Iris pigment epithelial cell (primary cell): ENCODE measurements at regions not wholly inside any gene's neighbourhood (a gene's known extent, or its start where the extent isn't known, plus 50 kb on each side); places are given as distances from the start of the nearest gene placed in this dataset.
"Not testable (repeated sequence)": the region's sequence is repeated elsewhere in the genome, so short reads cannot be mapped to it uniquely, and the experiment has no call there.

Experiments used
- DNase-seq: peaks from one replicate; pipeline ENCODE4 v3.0.0-alpha.2; 2011; ENCODE audit warnings: low read depth

DNA sequence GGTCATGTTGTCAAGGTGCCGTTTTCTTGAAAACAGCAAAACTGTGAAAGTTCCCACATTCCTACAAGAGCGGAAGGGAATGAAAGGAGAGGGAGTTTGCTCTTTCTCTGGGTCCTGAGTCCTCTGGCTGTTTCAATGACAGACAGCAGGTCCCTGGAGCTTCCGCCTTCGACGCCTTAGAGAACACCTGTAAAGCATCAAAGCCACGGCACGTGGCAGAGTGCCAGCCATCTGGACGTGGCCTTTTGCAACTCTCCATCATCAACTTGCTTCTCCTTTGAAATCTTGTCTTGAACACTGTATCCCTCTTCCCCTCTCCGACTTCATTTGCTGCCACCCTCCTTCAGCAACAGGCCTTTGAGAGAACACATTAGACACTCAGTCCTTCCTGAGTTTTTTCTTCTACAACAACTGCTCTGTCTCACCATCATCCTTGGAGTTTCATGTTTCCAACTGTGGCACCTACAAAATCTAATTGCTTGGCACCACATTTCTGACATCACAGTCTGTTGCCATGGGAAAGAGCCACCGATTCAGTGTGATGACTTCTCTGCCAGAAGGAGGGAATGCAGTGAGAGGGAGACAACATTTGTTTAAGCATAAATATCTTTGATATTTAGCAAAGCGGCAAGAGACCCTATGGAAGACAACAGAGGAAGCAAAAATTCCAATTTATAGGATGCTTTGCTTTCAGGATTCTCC, 204.9 kb upstream of the PTER start:
- DNase-seq = no peak

DNA sequence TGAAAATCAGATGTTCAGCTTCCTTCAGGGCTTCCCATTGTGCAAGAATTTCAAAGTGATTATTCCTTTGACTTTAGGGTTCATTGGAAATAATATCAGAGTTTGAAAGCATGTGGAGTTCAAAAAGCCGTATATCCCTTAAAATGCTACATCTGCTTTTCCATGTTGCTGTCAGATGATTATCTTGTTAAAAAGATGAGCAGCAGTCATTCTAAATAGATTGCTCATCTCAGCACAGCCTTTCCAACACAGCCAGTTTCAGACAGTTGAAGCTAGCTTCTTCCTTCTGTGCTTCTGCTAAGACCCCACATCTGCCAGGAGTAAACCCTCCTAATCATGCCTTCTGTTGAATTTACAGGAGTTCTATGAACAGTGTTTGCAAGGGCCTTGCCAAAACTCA, 204.4 kb upstream of the PTER start:
- DNase-seq = no peak

- DNase-seq = no peak
These were observed 201.9 kb upstream of the PTER start for GRCh38 chr10:16234916-16235315.

GRCh38 chr10:16242446-16242845, 194.4 kb upstream of the PTER start:
- DNase-seq = no peak

GRCh38 chr10:16242859-16243613, 193.8 kb upstream of the PTER start:
- DNase-seq = no peak

DNA sequence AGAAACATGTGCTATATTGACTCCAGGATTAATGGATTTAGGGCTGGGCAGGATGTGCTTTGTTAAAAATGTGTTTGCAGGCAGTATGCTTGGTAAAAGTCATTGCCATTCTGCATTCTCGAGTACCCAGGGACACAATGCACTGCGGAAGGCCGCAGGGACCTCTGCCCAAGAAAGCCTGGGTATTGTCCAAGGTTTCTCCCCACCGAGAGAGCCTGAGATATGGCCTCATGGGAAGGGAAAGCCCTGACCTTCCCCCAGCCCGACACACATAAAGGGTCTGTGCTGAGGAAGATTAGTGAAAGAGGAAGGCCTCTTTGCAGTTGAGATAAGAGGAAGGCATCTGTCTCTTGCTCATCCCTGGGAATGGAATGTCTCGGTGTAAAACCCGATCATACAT, 186.7 kb upstream of the PTER start:
- DNase-seq = not testable (repeated sequence)

DNA sequence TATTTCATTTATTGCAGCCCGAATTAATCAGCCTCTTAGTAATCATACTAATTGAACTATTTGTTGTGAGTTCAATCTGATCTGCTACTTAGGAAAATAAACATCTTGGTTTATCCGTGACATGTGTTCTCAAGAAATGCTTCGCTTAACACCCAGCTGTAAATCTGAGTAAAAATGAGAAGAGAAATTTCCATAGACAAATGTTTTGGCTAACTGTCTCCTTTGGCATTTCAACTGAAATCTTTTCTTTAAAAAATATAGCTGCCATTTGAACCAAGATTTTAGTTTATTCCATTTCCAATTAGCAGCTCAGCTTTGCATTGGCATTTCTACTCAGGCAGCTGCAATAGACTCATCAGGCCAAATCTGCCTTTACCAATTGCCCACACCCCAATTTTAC, 180.5 kb upstream of the PTER start:
- no peak for DNase-seq

DNA sequence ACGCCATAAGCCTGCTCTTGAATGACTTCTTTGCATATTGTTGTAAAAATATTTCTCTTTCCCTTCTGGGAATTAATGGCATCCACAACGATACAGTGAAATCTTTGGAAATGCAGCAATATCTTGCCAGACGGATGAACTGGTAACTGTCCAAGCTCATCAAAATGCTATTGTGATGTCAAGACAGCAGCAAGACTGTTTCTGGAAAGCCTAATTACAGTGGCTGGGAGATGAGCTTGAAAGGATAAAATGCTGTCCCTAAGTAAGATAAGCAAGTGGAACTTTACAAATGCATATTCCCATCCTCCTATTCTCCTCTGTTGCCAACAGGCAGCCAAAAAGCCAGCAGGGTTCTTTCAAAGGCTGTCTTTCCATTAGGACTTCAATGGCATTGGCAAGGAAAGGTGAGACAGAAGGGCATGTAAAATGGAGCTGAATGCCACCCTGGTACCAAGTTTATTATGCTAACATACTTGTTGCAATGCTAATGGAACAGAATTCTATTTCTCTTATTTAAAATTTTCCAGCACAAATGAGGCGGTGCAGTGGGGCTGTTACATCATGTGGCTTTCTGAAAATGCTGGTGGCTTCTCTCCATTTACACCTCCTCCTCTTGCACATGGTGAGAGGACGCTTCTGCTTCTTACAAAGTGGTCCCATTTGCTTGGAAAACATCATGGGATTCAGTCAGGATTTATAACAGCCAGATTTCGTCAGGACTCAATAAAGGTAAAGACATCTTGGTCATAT, 178.3 kb upstream of the PTER start:
- no peak for DNase-seq

DNA sequence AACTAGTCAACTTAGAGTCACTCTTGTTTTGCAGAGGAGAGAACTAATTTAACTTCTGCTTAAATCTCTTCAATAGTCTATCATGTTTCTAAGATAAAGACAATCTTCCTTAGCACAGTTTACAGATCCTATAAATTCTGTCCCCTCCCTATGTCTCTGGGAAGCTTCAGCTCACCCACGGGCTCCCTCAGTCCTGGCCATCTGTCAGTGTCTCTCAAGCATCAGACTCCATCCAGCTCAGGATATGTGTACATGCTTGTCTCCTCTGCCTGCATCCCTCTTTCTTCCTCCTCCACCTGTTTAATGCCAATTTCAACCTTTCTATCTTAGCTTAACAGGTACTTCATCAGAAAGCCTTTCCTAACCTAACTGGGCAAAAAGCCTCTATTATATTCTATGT, 177.1 kb upstream of the PTER start:
- no peak for DNase-seq

- DNase-seq = no peak
These were observed 176.4 kb upstream of the PTER start for GRCh38 chr10:16260388-16260787.

- no peak for DNase-seq
These were observed 165.2 kb upstream of the PTER start for GRCh38 chr10:16271571-16271970.

DNA sequence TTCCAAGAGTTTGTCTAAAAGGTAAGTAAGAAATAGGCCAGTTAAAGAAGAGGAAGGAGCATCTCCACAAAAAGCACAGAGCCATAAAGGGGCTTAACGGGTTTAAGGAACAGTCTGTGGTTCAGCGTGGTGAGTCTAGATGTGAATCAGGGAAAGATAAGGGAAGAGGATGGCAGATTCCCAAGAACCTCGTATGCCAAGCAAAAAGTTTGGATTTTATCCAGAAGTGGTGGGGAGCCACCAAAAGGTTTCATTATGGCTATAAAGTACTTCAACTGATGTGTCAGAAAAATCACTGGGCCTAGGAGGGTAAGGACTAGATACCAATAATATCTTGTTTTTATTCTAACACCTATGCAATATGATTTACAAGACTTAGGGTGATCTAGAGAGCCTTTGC, 161.9 kb upstream of the PTER start:
- DNase-seq = no peak

GRCh38 chr10:16280595-16280994, 156.2 kb upstream of the PTER start:
- DNase-seq = no peak

DNA sequence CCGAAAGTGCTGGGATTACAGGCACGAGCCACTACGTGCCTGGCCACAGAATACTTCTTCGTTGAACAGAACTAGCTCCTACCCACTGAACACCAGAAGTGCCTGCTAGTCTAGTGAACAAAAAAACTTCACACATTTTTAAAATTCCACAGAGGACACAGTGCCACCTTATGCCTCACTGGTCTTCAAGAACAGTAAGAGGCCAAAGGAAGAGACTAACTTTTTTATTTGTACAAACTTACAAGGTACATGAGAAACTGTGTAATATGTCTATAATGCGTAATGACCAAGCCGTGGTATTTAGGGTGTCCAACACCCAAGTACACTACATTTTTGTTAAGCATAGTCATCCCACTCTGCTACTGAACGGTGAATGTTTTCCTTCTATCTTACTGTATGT, 144.4 kb upstream of the PTER start:
- DNase-seq = no peak

- DNase-seq = no peak
These were observed 139.7 kb upstream of the PTER start for GRCh38 chr10:16297069-16297468.

GRCh38 chr10:16297642-16298041, 139.2 kb upstream of the PTER start:
- DNase-seq = no peak

DNA sequence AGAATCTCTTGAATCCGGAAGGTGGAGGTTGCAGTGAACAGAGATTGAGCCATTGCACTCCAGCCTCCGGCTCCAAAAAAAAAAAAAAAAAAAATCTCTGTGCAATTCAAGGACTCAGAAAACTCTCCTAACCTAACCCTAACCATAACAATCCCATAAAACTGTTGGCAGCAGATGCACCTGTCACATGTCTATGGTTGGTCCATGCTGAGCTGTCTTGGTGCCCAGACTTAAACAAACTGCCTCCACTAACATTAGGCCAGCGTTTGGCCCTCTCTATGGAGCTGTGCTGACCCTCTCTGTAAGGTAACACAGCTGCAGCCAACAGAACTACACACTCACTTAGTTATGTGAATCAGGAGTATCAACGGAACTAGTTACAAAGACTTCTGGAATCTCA, 132.5 kb upstream of the PTER start:
- DNase-seq = no peak

- DNase-seq = no peak
These were observed 126.4 kb upstream of the PTER start for GRCh38 chr10:16310440-16310839.

GRCh38 chr10:16314259-16314658, 122.6 kb upstream of the PTER start:
- DNase-seq = no peak

- DNase-seq = no peak
These were observed 119.9 kb upstream of the PTER start for GRCh38 chr10:16316733-16317390.

- no peak for DNase-seq
These were observed 95.2 kb upstream of the PTER start for GRCh38 chr10:16341637-16342036.

GRCh38 chr10:16348891-16349290, 87.9 kb upstream of the PTER start:
- DNase-seq = no peak

GRCh38 chr10:16352146-16352545, 84.7 kb upstream of the PTER start:
- DNase-seq = no peak
